NCI-H345 (cell line): ENCODE measurements at regions not wholly inside any gene's neighbourhood (a gene's known extent, or its start where the extent isn't known, plus 50 kb on each side); places are given as distances from the start of the nearest gene placed in this dataset.
"Not testable (repeated sequence)": the region's sequence is repeated elsewhere in the genome, so short reads cannot be mapped to it uniquely, and the experiment has no call there.

Experiments used
- DNase-seq: peaks from one replicate; lab custom pipeline; 2025; lab: John Stamatoyannopoulos, UW

GRCh38 chr4:174069848-174070330 lies 213.6 kb downstream of the FBXO8 start:
- no peak for DNase-seq

- no peak for DNase-seq
Measured at GRCh38 chr4:174066611-174067205, 216.8 kb downstream of the FBXO8 start.

GRCh38 chr4:174062831-174063230 lies 220.6 kb downstream of the FBXO8 start:
- DNase-seq = no peak

GRCh38 chr4:174061026-174061425 lies 222.4 kb downstream of the FBXO8 start:
- DNase-seq = no peak

GRCh38 chr4:174058846-174059245 lies 224.6 kb downstream of the FBXO8 start:
- DNase-seq = no peak

- DNase-seq = no peak
Measured at GRCh38 chr4:174056959-174057358, 226.5 kb downstream of the FBXO8 start.

- DNase-seq = no peak
Measured at GRCh38 chr4:174055344-174055743, 228.1 kb downstream of the FBXO8 start.

- no peak for DNase-seq
Measured at GRCh38 chr4:174053895-174054294, 229.6 kb downstream of the FBXO8 start.

- DNase-seq = no peak
Measured at GRCh38 chr4:174047363-174047762, 236.1 kb downstream of the FBXO8 start.

- not testable (repeated sequence) for DNase-seq
Measured at GRCh38 chr4:174045829-174046228, 237.6 kb downstream of the FBXO8 start.

GRCh38 chr4:174045381-174045780 lies 238.1 kb downstream of the FBXO8 start:
- no peak for DNase-seq

- DNase-seq = no peak
Measured at GRCh38 chr4:174041555-174042105, 241.8 kb downstream of the FBXO8 start.

- no peak for DNase-seq
Measured at GRCh38 chr4:174040287-174040686, 243.2 kb downstream of the FBXO8 start.

GRCh38 chr4:174038481-174038880 lies 245.0 kb downstream of the FBXO8 start:
- DNase-seq = no peak

GRCh38 chr4:174037631-174038030 lies 245.8 kb downstream of the FBXO8 start:
- DNase-seq = no peak

- no peak for DNase-seq
Measured at GRCh38 chr4:174037049-174037448, 246.4 kb downstream of the FBXO8 start.

GRCh38 chr4:174036576-174036975 lies 246.9 kb downstream of the FBXO8 start:
- DNase-seq = no peak

- DNase-seq = no peak
Measured at GRCh38 chr4:174036111-174036510, 247.4 kb downstream of the FBXO8 start.

GRCh38 chr4:174023641-174024040 lies 259.8 kb downstream of the FBXO8 start:
- DNase-seq = no peak

- no peak for DNase-seq
Measured at GRCh38 chr4:174018236-174018635, 265.2 kb downstream of the FBXO8 start.

- no peak for DNase-seq
Measured at GRCh38 chr4:174016251-174016650, 267.2 kb downstream of the FBXO8 start.

GRCh38 chr4:174012886-174013259 lies 270.6 kb downstream of the FBXO8 start:
- no peak for DNase-seq

- no peak for DNase-seq
Measured at GRCh38 chr4:174012135-174012885, 271.2 kb downstream of the FBXO8 start.
